Loucy (cell line): ENCODE measurements at regions not wholly inside any gene's neighbourhood (a gene's known extent, or its start where the extent isn't known, plus 50 kb on each side); places are given as distances from the start of the nearest gene placed in this dataset.

ENCODE experiments used
- EZH2phosphoT487 ChIP-seq: fragments of 200-600 bp; IDR thresholded peaks from 2 replicates; pipeline ENCODE4 v1.6.1; 2018; ENCODE audit warnings: antibody characterized with exemption, mild to moderate bottlenecking, moderate library complexity, borderline replicate concordance
- TF ChIP-seq, protein P1 (sequence below): fragments of 200-600 bp; sonication (generic); conservative IDR thresholded peaks from 2 replicates; pipeline ENCODE4 v1.5.1; 2014; ENCODE audit warnings: mild to moderate bottlenecking, antibody characterized with exemption, low read length

DNA sequence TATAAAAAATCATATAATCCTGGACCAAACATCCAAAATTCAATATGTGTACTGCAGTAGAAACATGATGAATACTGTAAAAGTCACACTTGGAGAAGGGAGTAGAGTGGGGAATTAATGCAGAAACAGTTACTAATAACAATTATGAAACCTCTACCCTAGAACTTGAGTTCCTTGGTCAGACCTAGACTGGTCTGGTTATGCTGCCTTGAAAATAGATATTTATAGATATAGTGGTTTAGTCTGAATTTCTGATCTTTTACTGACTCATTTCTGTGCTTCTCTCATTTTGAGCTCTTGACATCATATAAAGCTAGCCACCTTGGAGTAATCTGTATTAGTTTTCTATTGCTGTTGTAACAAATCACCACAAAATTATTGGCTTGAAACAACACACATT, 808.7 kb upstream of the CDH10 start:
- TF ChIP-seq, protein P1, sequence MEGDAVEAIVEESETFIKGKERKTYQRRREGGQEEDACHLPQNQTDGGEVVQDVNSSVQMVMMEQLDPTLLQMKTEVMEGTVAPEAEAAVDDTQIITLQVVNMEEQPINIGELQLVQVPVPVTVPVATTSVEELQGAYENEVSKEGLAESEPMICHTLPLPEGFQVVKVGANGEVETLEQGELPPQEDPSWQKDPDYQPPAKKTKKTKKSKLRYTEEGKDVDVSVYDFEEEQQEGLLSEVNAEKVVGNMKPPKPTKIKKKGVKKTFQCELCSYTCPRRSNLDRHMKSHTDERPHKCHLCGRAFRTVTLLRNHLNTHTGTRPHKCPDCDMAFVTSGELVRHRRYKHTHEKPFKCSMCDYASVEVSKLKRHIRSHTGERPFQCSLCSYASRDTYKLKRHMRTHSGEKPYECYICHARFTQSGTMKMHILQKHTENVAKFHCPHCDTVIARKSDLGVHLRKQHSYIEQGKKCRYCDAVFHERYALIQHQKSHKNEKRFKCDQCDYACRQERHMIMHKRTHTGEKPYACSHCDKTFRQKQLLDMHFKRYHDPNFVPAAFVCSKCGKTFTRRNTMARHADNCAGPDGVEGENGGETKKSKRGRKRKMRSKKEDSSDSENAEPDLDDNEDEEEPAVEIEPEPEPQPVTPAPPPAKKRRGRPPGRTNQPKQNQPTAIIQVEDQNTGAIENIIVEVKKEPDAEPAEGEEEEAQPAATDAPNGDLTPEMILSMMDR = no peak
- TF ChIP-seq EZH2phosphoT487 = no peak
